ENCODE measurements at regions not wholly inside any gene's neighbourhood (a gene's known extent, or its start where the extent isn't known, plus 50 kb on each side); places are given as distances from the start of the nearest gene placed in this dataset.

GRCh38 chr18:79600141-79600540 lies 79.5 kb upstream of the CTDP1 start:
- H3K4me3 ChIP-seq = no peak overlapping the region
- H3K36me3 ChIP-seq = no peaks in the 10 kb centered on the region
- H3K9me3 ChIP-seq = no peaks in the 10 kb centered on the region
- no peak for TF ChIP-seq CTCF (IDR thresholded peaks at IDR 0.05)
- no peaks in the 10 kb centered on the region for H3K4me1 ChIP-seq (ENCODE audit: control insufficient read depth in 1 of 2, low read depth in 2 of 2)
- H3K27ac ChIP-seq = no peak overlapping the region
- ATAC-seq (ENCODE audit: insufficient number of reproducible peaks, low FRiP score, low read depth) (no peak), DNase-seq (ENCODE audit: low spot score) (no peak)
- H3K27me3 ChIP-seq (replicated peaks; ENCODE audit: insufficient read depth) = no peaks in the 10 kb centered on the region

GRCh38 chr18:79600596-79600995 lies 79.0 kb upstream of the CTDP1 start:
- ATAC-seq (ENCODE audit: insufficient number of reproducible peaks, low FRiP score, low read depth) = no peak
- Histone ChIP-seq H3K9me3 (no peaks in the 10 kb centered on the region), H3K27ac (no peak overlapping the region), H3K4me3 (no peak overlapping the region), H3K27me3 (replicated peaks; ENCODE audit: insufficient read depth) (no peaks in the 10 kb centered on the region), H3K36me3 (no peaks in the 10 kb centered on the region), H3K4me1 (ENCODE audit: control insufficient read depth in 1 of 2, low read depth in 2 of 2) (no peaks in the 10 kb centered on the region)
- no peak for TF ChIP-seq CTCF (IDR thresholded peaks at IDR 0.05)
- DNase-seq (ENCODE audit: low spot score) = no peak

- Histone ChIP-seq H3K9me3 (no peaks in the 10 kb centered on the region), H3K36me3 (no peaks in the 10 kb centered on the region), H3K27ac (no peak overlapping the region), H3K4me3 (no peak overlapping the region), H3K27me3 (replicated peaks; ENCODE audit: insufficient read depth) (no peaks in the 10 kb centered on the region), H3K4me1 (ENCODE audit: control insufficient read depth in 1 of 2, low read depth in 2 of 2) (no peaks in the 10 kb centered on the region)
- DNase-seq (ENCODE audit: low spot score) (no peak), ATAC-seq (ENCODE audit: insufficient number of reproducible peaks, low FRiP score, low read depth) (no peak)
- TF ChIP-seq CTCF (IDR thresholded peaks at IDR 0.05) = no peak
Measured at GRCh38 chr18:79601234-79601633, 78.4 kb upstream of the CTDP1 start.

- Histone ChIP-seq H3K36me3 (no peaks in the 10 kb centered on the region), H3K4me1 (ENCODE audit: control insufficient read depth in 1 of 2, low read depth in 2 of 2) (no peaks in the 10 kb centered on the region), H3K27ac (no peak overlapping the region), H3K9me3 (no peaks in the 10 kb centered on the region), H3K4me3 (no peak overlapping the region), H3K27me3 (replicated peaks; ENCODE audit: insufficient read depth) (no peaks in the 10 kb centered on the region)
- DNase-seq (ENCODE audit: low spot score) (no peak), ATAC-seq (ENCODE audit: insufficient number of reproducible peaks, low FRiP score, low read depth) (no peak)
- TF ChIP-seq CTCF (IDR thresholded peaks at IDR 0.05) = no peak
Measured at GRCh38 chr18:79603321-79604204, 76.0 kb upstream of the CTDP1 start.

GRCh38 chr18:79604205-79604912 lies 75.2 kb upstream of the CTDP1 start:
- ATAC-seq (ENCODE audit: insufficient number of reproducible peaks, low FRiP score, low read depth) (no peak), DNase-seq (ENCODE audit: low spot score) (no peak)
- Histone ChIP-seq H3K27me3 (replicated peaks; ENCODE audit: insufficient read depth) (no peaks in the 10 kb centered on the region), H3K27ac (no peak overlapping the region), H3K4me1 (ENCODE audit: control insufficient read depth in 1 of 2, low read depth in 2 of 2) (no peaks in the 10 kb centered on the region), H3K36me3 (no peaks in the 10 kb centered on the region), H3K9me3 (no peaks in the 10 kb centered on the region), H3K4me3 (no peak overlapping the region)
- TF ChIP-seq CTCF (IDR thresholded peaks at IDR 0.05) = no peak

Data from thoracic aorta (tissue), 2 donors.